IgD-negative memory B cell (primary cell): ENCODE measurements at regions not wholly inside any gene's neighbourhood (a gene's known extent, or its start where the extent isn't known, plus 50 kb on each side); places are given as distances from the start of the nearest gene placed in this dataset.

Experiments
- H3K27ac Mint-ChIP-seq, 3 donors: one replicate each; pipeline ENCODE4 v1.8.0; 2020 to 2022; ENCODE audit warnings: mild to moderate bottlenecking in 3 of 3, mixed read lengths in 3 of 3, moderate library complexity in 1 of 3
- H3K27me3 Mint-ChIP-seq: one replicate; pipeline ENCODE4 v1.8.0; 2021; ENCODE audit warnings: mixed read lengths
- H3K36me3 Mint-ChIP-seq: one replicate; pipeline ENCODE4 v1.8.0; 2020; ENCODE audit warnings: mild to moderate bottlenecking, mixed read lengths
- H3K4me1 Mint-ChIP-seq, 3 donors: one replicate each; pipeline ENCODE4 v1.8.0; 2020 to 2022; ENCODE audit warnings: mixed read lengths in 3 of 3, mild to moderate bottlenecking in 1 of 3
- H3K4me3 Mint-ChIP-seq, 4 donors: one replicate each; pipeline ENCODE4 v1.8.0; 2020 to 2022; ENCODE audit warnings: mild to moderate bottlenecking in 4 of 4, mixed read lengths in 4 of 4, moderate library complexity in 3 of 4
- H3K9me3 Mint-ChIP-seq, 3 donors: one replicate each; pipeline ENCODE4 v1.8.0; 2020 to 2021; ENCODE audit warnings: mixed read lengths in 3 of 3, mild to moderate bottlenecking in 1 of 3

DNA sequence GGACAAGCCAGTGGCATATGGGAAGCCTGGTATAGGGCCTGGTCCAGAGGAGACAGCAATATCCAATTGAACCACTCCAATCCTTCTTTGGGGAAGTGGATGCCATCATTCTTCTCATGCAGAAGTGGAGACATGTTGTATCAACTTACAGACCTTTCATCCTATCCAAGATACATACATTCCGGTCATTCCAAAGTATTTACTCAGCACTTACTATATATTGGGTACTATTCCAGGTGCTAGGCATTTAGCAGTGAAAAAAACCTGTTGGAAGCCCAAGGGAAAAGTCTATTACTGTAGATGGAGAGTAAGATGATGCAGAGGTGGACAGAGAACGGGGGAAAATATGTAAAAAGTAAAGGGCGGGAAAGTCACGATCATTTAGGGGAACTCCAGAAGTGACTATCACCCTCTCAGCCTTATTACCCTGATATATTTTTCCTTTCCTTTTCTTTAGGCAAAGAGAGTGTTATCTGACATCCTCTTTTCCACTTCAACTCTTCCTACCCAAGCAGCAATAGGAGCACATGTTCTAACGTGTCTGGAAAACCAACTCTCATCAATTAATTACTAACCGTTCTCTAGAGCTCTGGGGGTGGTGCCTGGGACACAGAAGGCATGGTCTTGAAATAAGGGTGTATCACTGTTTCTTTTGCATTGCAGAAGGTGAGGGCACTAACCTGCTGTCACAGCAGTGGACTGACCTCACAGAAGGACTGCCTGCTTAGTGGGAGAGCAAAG is 210.1 kb upstream of the MAF start:
- Mint-ChIP-seq H3K9me3 (peaks cover 0 to 3% (median 0%) of the 10 kb centered on the region in 3 donors), H3K4me1 (no peaks in the 10 kb centered on the region), H3K27me3 (peaks cover 7% of the 10 kb centered on the region), H3K36me3 (no peaks in the 10 kb centered on the region), H3K27ac (no peak overlapping the region), H3K4me3 (no peak overlapping the region)

DNA sequence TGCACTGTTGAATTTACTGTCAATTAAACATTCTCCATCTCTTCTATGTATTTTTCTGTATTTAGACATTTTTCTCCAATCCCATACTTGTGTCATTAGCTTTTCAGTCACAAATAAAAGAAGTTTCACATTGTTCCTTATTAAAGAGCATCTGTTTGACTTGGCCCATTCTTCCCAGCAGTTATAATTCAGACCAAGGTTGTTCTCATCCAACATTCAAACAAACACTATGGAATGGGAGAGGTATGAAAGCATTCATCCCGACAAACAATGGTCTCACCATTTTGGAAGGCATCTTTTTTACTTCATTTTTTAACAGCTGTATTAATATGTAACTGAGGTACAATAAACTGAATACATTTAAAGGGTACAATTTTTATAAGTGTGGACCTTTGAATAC is 208.8 kb upstream of the MAF start:
- Mint-ChIP-seq H3K27ac (no peak overlapping the region), H3K27me3 (peaks cover 7% of the 10 kb centered on the region), H3K4me1 (no peaks in the 10 kb centered on the region), H3K4me3 (no peak overlapping the region), H3K9me3 (peaks cover 0 to 6% (median 0%) of the 10 kb centered on the region in 3 donors), H3K36me3 (no peaks in the 10 kb centered on the region)

DNA sequence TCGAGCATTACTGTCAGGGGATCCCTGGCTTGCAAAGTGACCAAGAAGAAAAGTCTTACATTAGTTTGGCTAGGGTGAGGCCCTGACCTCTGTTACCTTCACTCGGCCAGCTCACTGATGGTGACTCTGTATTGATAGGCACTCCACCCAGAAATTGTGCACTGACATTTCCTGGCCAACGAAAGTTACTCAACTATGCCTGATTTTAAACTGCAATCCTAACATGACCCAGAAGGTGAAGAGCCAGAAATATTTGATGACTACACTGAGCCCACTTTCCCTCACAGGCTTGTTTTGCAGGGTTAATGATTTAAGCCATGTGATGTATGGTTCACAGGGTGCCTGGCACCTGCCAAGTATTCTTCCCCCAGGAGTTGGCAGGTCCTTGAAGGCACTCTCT is 208.2 kb upstream of the MAF start:
- peaks cover 0 to 6% (median 0%) of the 10 kb centered on the region in 3 donors for H3K9me3 Mint-ChIP-seq
- no peaks in the 10 kb centered on the region for H3K4me1 Mint-ChIP-seq
- H3K4me3 Mint-ChIP-seq, result no peak overlapping the region
- no peaks in the 10 kb centered on the region for H3K36me3 Mint-ChIP-seq
- H3K27me3 Mint-ChIP-seq, result peaks cover 7% of the 10 kb centered on the region
- H3K27ac Mint-ChIP-seq, result no peak overlapping the region

DNA sequence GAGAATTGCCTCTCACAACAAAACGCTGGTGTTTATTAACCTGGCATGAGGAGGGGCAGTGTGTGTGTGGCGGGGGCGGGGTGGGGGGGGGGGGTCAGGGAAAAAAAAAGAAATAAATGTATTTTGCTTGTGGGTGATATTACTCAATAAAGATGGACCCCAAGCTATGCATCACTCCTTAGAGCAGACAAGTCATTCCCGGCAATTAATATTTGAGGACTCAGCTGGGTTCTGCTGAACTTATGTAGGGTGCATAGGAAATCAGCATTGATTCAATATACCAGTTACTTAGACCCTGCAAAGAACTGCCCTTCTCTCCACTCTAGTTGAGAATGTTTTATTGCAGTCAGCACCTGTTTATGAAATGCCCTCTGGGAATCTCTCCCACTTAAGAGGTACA is 206.2 kb upstream of the MAF start:
- peaks cover 3% of the 10 kb centered on the region for H3K27me3 Mint-ChIP-seq
- peaks cover 0 to 6% (median 0%) of the 10 kb centered on the region in 3 donors for H3K9me3 Mint-ChIP-seq
- no peaks in the 10 kb centered on the region for H3K36me3 Mint-ChIP-seq
- H3K27ac Mint-ChIP-seq, result no peak overlapping the region
- H3K4me1 Mint-ChIP-seq, result no peaks in the 10 kb centered on the region
- H3K4me3 Mint-ChIP-seq, result no peak overlapping the region

DNA sequence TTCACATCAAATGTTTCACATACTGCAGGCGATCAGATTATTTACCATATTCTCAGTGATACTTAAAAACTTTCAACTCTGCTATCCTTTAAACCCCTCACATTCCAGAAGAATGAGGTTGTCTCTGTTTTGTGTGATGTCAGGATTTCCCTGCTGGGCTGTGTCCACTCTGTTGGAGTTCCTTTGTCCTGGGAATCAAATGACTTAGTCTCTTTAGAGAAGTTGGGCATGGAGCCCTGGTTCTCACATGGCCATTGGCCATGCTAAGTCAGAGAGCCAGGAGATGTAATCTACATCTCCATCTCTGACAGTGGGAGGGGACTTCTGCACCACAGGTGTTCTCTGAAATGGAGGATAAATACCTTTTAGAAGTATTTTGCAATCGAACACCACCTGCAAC is 205.1 kb upstream of the MAF start:
- H3K27ac Mint-ChIP-seq, result no peak overlapping the region

DNA sequence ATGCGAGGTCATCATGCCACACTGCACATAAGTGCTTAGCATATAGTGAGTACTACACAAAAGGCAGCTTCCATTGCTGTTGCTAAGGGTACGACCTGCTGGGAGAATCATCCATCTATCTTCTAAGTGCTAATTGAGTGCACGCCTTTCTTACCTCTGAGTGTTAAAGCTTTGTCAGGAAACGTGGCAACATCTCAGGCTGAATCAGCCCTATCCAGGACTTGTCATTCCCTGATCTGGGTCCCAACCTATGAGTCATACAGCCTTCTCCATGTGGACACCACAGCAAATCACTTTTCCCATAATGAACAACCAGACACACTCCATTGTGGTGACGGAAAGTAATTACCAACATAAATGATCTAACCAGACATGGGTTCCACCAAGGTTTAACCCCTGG is 201.1 kb upstream of the MAF start:
- no peaks in the 10 kb centered on the region for H3K27me3 Mint-ChIP-seq
- H3K27ac Mint-ChIP-seq, result no peak overlapping the region
- no peak overlapping the region for H3K4me3 Mint-ChIP-seq
- peaks cover 0 to 5% (median 0%) of the 10 kb centered on the region in 3 donors for H3K9me3 Mint-ChIP-seq
- H3K4me1 Mint-ChIP-seq, result no peaks in the 10 kb centered on the region
- H3K36me3 Mint-ChIP-seq, result no peaks in the 10 kb centered on the region

More for the DNA sequence above, 205.1 kb upstream of the MAF start:
- Mint-ChIP-seq H3K36me3 (no peaks in the 10 kb centered on the region), H3K27me3 (no peaks in the 10 kb centered on the region), H3K9me3 (peaks cover 0 to 6% (median 0%) of the 10 kb centered on the region in 3 donors), H3K4me1 (no peaks in the 10 kb centered on the region), H3K4me3 (peak overlapping the region in 1 of 4 donors; percentile 65)

DNA sequence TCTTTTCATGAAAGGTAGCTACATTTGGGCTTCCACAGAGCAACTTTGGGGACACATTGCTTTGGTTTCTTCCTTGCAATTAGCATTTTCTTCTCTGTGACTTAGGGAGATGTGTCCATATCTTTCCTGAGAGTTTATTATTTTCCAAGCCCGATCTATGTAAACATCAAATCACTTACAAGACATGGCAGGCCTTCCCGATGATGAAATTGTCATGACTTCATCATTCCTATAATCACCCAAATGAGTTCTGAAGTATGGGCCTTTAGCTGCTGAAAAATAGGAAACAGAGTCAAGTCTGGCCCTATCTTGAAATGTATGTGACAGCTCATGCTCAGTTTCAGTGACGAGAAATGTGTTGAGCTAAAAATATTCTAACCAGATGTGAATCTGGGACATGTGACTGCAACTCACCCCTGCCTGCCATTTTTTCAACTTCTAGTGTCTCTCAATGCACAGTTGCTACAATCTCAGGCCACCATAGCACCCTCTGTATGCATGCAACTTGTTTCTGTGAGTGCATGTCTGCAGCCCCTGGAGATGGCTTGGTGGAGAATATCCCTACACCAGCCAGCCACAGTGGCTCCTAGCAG is 199.6 kb upstream of the MAF start:
- Mint-ChIP-seq H3K27me3 (no peaks in the 10 kb centered on the region), H3K27ac (no peak overlapping the region), H3K4me3 (no peak overlapping the region), H3K9me3 (peaks cover 0 to 5% (median 0%) of the 10 kb centered on the region in 3 donors), H3K36me3 (no peaks in the 10 kb centered on the region), H3K4me1 (no peaks in the 10 kb centered on the region)

DNA sequence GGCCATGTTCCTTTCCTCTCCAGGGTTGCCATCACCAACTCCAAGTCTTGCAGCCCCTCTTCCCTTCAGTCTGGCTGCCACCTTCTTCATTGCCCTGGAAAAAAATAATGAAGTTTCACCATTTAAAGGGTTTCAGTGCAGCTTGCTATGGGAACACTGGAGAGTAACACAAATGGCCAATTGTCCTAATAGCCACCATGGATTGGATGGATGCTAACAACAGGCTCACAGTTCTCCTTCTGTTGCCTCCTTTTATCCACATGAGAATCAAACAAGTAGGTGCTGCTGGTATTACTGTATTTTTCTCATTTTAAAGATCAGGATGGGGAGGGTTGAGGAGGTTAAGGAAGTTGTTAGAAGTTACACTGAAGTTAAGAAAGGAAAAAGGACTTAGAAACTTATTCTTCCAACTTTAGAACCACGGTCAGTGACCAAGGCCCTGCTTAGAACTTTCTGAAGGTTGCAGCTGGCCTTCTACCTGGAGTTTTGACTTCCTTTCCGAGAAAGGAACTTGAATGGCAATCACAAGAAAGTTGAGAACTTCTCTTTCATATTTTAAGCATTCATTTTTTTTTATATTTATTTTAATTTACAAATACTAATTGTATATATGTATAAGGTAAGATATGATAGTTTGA is 198.0 kb upstream of the MAF start:
- H3K9me3 Mint-ChIP-seq, result peaks cover 0 to 2% (median 0%) of the 10 kb centered on the region in 3 donors
- H3K36me3 Mint-ChIP-seq, result no peaks in the 10 kb centered on the region
- H3K27ac Mint-ChIP-seq, result peak overlapping the region in 1 of 3 donors; percentile 57

DNA sequence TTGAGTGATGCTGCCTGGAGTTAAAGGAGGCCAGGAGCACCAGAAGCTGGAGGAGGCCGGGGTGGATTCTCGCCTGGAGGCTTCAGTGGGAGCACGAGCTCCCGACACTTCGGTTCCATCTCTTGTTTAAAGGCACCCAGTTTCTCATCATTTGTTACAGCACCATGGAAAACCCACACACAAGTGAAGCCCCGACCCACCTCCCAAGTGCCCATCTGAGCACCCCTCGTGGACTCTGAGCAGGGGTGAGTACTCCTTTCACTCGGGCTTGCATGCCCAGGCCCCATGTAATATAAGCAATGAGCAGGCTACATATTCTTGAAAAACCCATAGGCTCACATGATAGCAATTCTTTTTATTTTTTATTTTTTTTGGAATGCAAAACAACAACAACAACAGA is 196.9 kb upstream of the MAF start:
- no peaks in the 10 kb centered on the region for H3K4me1 Mint-ChIP-seq
- H3K36me3 Mint-ChIP-seq, result no peaks in the 10 kb centered on the region
- no peaks in the 10 kb centered on the region for H3K27me3 Mint-ChIP-seq
- H3K9me3 Mint-ChIP-seq, result peaks cover 0 to 2% (median 0%) of the 10 kb centered on the region in 3 donors
- H3K27ac Mint-ChIP-seq, result no peak overlapping the region
- no peak overlapping the region for H3K4me3 Mint-ChIP-seq

More for the DNA sequence above, 198.0 kb upstream of the MAF start:
- H3K27me3 Mint-ChIP-seq, result no peaks in the 10 kb centered on the region
- no peaks in the 10 kb centered on the region for H3K4me1 Mint-ChIP-seq
- H3K4me3 Mint-ChIP-seq, result no peak overlapping the region

DNA sequence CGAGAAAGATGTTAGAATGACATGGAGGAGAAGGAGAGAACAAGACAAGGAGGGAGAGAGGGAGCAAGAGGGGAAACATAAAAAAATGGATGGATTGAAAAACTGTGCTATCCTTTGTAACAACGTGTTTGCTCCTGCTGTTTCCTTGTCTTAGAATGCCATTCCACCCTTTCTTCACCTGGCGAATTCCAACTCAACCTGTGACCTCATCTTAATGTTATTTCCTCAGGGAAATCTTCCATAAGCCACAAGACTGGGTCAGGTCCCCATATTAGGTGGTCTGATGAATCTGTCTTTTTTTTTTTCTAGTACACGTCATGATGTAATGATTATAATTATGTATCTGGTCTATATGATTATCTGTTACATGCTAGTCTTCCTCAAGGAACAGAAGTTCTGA is 195.0 kb upstream of the MAF start:
- Mint-ChIP-seq H3K27ac (peak overlapping the region in 1 of 3 donors; percentile 6), H3K27me3 (no peaks in the 10 kb centered on the region), H3K4me1 (no peaks in the 10 kb centered on the region), H3K9me3 (peaks cover 0 to 2% (median 0%) of the 10 kb centered on the region in 3 donors), H3K4me3 (no peak overlapping the region), H3K36me3 (no peaks in the 10 kb centered on the region)

DNA sequence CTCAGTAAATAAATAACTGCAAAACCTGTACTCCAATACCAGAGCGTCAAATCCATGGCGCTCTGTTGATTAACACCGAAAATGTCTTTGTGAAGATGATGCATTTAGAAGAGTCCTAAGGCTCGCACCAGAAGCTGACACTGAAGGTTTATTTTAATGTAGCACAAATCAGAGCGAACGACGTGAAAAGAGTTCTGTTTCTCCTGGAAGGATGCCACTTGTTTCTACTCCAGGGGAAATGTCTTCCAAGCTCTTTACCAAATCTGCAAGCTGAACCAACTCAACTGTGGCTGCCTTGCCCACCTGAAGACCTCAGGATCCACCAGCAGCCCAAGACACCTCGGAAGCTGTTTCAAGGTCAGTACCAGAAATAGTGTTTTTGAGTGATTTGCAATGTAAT is 194.4 kb upstream of the MAF start:
- Mint-ChIP-seq H3K4me3 (no peak overlapping the region), H3K9me3 (peaks cover 0 to 2% (median 0%) of the 10 kb centered on the region in 3 donors), H3K36me3 (no peaks in the 10 kb centered on the region), H3K27ac (no peak overlapping the region), H3K27me3 (no peaks in the 10 kb centered on the region), H3K4me1 (no peaks in the 10 kb centered on the region)

DNA sequence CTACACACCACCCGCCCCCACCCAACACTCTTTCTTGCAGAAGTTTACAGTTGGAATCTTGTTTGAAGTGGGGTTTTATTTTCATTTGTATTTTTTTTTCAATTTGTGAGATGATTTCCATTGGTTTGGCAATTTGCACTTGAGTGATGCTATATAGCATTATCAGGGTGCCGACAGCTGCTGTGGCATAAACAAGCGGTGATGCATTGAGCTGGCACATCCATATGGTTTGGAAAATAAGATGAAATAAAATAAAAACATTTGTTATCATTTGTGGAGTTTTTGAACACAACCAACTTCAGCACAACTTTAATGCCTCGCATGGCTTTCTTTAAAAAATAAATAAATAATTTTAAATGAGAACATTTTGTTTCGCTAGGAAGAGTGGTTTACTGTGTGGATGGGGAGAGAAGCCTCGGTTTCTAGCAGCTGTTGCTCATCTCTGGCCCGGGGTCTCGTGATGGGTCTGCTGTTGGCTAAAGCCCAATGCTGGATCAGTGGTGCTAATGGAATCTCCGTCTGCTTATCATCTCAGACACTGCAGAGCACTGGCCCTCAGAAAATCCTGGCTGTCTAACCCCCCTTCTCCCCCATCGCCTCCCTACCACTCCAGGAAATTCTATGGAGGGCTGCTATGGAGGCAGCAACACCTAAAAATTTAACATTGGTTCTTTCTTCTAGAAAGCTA is 192.3 kb upstream of the MAF start:
- no peak overlapping the region for H3K4me3 Mint-ChIP-seq
- H3K9me3 Mint-ChIP-seq, result peaks cover 0 to 4% (median 0%) of the 10 kb centered on the region in 3 donors
- no peaks in the 10 kb centered on the region for H3K36me3 Mint-ChIP-seq
- no peaks in the 10 kb centered on the region for H3K4me1 Mint-ChIP-seq
- no peak overlapping the region for H3K27ac Mint-ChIP-seq
- no peaks in the 10 kb centered on the region for H3K27me3 Mint-ChIP-seq

DNA sequence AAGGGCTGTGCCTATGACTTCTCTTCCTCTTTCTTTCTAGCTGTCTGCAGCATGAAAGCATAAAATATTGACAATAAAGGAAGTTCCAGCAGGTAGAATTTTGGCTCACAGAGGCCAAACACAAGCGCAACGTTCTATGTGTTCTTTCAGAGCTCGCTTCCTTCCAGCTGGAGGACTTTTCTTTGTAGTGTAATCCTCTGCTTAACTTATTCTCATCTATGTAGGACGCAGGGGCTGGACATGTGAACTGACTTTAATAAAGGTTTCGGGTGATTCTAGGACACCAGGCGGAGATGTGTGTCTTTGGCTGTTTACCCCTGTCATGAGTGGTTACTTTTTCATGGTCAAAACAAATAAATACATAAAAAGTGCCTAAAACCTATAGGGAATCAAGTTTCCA is 191.5 kb upstream of the MAF start:
- Mint-ChIP-seq H3K4me3 (no peak overlapping the region), H3K4me1 (no peaks in the 10 kb centered on the region), H3K27ac (no peak overlapping the region), H3K27me3 (no peaks in the 10 kb centered on the region), H3K9me3 (peaks cover 0 to 4% (median 0%) of the 10 kb centered on the region in 3 donors), H3K36me3 (no peaks in the 10 kb centered on the region)

DNA sequence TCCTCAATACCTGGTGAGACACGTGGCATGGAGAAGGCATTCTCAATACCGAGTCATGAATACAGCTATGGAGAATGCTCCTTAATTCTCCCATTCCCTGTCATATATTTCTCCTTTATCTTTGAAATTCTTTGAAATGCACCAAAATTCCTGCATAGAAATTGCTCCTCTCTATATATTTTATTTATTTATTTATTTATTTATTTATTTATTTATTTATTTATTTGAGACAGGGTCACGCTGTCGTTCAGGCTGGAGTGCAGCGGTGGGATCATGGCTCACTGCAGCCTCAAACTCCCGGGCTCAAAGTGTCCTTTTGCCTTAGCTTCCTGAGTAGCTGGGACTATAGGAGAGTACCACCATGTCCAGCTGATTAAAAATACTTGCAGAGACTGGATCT is 190.3 kb upstream of the MAF start:
- H3K27ac Mint-ChIP-seq, result no peak overlapping the region
- no peaks in the 10 kb centered on the region for H3K4me1 Mint-ChIP-seq
- no peaks in the 10 kb centered on the region for H3K36me3 Mint-ChIP-seq
- H3K4me3 Mint-ChIP-seq, result no peak overlapping the region
- no peaks in the 10 kb centered on the region for H3K27me3 Mint-ChIP-seq
- H3K9me3 Mint-ChIP-seq, result peaks cover 0 to 4% (median 0%) of the 10 kb centered on the region in 3 donors

DNA sequence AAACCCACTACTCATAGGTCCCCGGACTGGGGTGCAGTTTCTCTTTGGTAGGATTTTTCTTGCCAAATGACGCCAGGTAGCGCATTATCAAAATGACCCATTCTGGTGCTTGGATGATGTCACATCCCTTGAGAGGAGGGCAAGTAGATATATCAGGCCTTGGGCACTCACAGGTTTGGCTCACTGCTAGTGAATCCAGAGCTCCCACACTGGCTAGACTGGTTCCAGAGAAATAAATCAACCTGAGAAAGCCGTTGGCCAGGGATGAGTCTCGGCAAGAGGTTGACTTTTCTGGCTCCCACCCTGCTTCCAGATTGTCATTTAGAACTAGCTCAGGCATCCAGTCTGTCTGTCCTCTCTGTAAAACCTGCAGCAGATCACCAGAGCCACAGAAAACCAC is 188.4 kb upstream of the MAF start:
- Mint-ChIP-seq H3K4me3 (no peak overlapping the region), H3K27ac (no peak overlapping the region), H3K27me3 (no peaks in the 10 kb centered on the region), H3K4me1 (no peaks in the 10 kb centered on the region), H3K36me3 (no peaks in the 10 kb centered on the region), H3K9me3 (peaks cover 0 to 4% (median 0%) of the 10 kb centered on the region in 3 donors)
